ENCODE measurements at regions not wholly inside any gene's neighbourhood (a gene's known extent, or its start where the extent isn't known, plus 50 kb on each side); places are given as distances from the start of the nearest gene placed in this dataset.

GRCh38 chrX:85516131-85516530 lies 136.7 kb upstream of the POF1B start:
- no peak for TF ChIP-seq SP2 (IDR thresholded peaks at IDR 0.05; ENCODE audit: low read length)
- TF ChIP-seq BACH1 (IDR thresholded peaks at IDR 0.05; ENCODE audit: low read length) = no peak
- TF ChIP-seq NANOG (IDR thresholded peaks at IDR 0.05; ENCODE audit: insufficient read depth, low read depth, low read length, poor library complexity, severe bottlenecking) = no peak
- no peak for TF ChIP-seq EZH2 (IDR thresholded peaks at IDR 0.05; ENCODE audit: low read depth, low read length, severe bottlenecking)
- TF ChIP-seq KDM1A (IDR thresholded peaks at IDR 0.05; ENCODE audit: borderline replicate concordance, low read length) = no peak
